ENCODE measurements at regions not wholly inside any gene's neighbourhood (a gene's known extent, or its start where the extent isn't known, plus 50 kb on each side); places are given as distances from the start of the nearest gene placed in this dataset.

DNA sequence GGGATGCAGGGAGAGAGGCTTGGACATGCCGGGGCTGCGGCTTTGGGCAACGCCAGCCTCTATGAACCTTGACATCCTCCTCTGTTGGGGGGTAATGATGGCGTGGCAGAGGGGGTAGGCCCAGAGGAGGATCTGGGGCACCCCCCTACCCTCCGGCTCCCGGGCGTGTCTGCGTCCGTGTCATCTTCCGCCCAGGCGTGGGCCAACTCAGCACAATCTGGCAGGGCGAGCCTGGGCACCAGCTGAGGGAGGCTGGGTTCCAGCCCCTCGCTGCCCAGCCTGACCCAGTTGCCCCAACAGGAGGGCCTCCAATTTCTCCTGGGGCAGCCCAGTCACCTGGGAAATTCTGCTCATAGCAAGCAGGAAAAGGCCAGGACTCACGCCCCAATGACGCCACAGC lies 62.9 kb upstream of the IL17B start:
- DNase-seq (ENCODE audit: low read depth) = no peak

DNA sequence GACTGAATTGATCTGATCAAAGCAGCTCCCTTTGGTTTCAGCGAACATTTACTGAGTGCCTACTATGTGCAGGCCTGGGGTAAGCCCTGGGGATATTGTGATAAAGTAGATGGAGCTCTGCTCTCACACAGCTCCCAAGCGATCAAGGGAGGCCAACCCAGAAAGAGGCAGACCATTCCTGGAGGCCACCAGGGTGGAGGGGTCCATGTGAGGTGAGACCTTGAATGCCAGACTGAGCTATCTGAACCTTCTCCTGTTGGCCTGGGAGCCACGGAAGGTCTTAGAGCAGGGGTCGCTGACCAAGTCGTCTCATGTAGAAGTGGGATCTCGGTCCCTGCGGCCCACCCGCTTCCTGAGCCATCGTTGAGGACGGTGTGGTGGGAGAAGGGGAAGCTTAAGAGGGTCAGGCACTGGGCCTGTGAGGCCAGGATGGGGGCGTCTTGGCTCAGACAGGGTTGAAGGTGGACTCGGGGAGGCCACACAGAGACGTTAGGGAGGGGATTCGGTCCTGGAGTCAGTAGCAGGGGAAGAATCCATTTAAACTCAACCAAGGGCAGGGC lies 62.2 kb upstream of the IL17B start:
- DNase-seq (ENCODE audit: low read depth) = no peak

DNA sequence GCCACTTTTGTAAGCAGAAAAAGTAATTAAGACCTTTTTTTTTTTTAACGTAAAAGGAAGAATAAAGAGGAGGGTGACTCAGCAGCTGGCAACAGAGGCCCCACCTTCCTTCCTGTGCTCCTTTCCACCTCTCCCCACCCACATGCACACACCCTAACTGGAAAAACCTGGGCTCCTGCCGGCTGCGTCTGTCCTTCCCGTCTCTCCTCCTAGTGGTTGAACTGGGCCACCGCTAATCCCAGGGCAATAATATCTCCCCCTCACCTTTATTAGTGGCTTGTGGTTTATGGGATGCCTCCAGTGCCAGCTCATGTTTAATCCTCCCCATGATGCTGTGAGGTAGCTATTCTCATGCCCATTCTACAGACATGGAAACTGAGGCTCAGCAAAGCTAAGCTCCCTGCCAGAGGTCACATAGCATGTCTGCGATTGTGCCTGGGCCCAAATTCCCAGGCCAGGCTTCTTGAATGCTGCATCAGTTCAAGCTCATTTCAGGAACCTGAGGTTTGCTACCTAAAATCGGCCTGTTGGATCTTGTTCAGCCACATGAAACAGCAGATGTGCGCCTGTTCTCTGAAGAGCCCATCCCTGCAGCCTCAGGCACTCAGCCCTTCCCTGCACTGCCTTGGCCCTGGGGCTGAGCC lies 60.9 kb upstream of the IL17B start:
- no peak for DNase-seq (ENCODE audit: low read depth)

DNA sequence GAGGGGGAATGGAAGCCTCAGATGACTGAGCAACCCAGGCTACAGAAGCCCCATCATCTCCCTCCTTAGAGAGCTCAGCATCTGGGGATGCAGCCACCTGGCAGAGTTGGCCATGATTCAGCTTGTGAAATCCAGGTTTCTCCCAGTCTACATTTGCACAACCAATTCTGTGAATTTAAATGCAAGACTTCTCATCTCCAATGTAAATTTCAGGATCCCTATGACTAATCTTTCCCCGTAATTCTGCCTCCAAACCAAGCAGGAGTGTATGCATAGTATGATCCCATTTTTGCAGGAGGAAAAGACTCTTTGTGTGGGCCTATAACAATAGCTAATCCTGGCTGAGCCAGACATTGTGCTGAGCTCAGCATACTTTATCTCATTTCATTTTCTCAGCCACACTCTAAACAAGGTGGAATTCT lies 59.6 kb upstream of the IL17B start:
- no peak for DNase-seq (ENCODE audit: low read depth)

DNA sequence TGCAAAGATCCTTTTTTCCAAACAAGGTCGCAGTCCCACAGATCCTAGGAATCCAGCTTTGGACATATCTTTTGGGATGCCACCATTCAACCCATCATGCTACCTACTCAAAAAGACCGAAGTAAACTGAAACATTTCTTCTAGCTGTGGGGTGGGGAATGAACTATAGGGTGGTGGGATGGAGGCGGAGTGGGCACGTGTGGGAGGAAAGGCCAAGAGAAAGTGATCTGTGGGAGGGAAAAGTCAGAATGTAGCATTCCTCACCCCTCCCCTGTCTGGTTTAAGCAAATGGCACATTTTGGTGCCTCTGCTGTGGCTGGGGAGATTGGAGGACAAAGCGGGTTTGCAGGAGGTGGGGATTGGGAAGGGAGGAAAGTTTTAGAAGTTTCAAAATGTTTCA lies 59.2 kb upstream of the IL17B start:
- DNase-seq (ENCODE audit: low read depth) = no peak

DNA sequence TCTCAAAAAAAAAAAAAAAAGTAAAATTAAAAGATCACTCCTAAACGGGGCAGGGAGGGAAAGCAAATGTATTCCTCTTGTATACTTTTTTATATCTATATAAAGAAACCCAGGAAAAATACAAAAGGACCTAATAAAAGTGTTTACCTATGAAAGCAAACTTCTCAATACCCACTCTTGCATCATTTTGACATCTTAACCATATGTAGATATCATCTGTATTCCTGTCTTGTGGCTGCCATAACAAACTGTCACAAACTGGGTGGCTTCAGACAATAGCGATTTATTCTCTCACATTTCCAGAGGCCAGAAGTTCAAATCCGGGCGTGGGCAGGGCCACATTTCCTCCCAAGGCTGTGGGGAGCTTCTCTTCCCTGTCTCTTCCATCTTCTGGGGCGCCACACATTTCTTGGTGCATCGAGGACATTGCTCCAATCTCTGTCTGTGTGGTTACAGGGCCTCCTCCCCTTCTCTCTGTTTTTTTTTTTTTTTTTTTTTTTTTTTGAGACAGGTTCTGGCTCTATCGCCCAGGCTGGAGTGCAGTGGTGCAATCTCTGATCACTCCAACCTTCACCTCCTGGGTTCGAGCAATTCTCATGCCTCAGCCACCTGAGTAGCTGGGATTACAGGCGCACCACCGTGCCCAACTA lies 58.4 kb upstream of the IL17B start:
- no peak for DNase-seq (ENCODE audit: low read depth)

DNA sequence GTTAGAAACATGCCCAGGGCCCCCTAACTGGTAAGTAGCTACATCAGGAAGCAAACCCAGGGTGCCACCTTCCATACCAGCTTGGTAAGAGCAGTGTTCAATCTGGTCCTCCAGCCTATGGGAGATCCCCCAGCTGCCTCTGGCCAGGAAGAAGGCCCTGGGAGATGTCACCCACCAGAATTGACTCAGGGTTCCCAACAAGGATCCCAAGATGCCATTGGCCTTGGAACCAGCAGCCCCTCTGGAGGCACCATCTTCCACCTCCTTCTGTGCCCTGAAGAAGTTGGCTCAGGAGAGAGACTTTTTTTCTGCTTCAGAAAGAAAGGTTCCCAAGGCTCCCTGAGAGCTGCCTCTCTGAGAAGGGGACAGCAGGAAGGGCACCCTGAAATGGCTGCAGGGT lies 56.6 kb upstream of the IL17B start:
- no peak for DNase-seq (ENCODE audit: low read depth)

DNA sequence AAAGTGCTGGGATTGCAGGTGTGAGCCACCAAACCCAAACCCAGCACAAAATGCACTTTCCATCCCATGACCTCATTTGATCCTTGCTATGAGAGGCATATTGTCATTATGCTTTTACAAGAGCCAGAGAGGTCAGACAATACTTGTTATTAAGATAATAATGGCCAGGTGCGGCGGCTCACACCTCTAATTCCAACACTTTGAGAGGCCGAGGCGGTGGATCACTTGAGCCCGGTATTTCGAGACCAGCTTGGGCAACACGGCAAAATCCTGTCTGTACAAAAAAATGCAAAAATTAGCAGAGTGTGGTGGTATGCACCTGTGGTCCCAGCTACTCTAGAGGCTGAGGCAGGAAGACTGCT lies 55.9 kb upstream of the IL17B start:
- DNase-seq (ENCODE audit: low read depth) = no peak

DNA sequence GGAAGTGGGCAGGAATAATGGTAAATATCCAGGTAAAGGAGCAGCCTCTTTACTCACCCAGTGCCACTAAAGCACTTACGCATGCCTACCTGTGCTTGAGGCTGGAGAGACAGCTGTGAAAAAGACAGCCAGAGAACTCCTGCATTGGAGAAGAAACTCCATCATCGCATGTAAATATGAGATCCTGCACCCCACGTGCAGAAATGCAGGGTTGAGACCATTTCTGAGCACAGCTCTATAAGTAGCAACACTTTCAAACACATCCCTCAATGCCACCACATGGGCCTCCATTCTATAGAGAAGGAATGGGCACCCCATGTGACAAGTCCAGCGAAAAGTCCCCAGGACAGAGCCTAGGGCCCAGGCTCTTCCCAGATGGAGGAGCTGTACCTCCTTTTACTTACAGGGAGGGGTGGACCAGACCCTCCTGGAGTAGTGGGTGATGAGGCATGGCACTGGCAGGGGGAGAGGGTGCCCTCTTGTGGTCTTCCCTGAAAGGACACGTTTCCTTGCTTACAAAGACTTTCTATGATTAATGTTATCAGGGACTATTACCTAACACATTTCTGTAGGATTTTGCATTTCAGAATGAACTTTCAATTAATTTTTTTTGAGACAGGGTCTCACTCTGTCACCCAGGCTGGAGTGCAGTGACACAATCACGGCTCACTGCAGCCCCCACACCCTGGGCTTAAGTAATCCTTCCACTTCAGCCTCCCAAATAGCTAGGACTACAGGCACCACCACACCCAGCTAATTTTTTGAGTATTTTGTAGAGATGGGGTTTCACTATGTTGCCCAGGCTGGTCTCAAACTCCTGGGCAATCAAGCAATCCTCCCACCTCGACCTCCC lies 55.3 kb upstream of the IL17B start:
- peak; percentile 42 for DNase-seq (ENCODE audit: low read depth)

DNA sequence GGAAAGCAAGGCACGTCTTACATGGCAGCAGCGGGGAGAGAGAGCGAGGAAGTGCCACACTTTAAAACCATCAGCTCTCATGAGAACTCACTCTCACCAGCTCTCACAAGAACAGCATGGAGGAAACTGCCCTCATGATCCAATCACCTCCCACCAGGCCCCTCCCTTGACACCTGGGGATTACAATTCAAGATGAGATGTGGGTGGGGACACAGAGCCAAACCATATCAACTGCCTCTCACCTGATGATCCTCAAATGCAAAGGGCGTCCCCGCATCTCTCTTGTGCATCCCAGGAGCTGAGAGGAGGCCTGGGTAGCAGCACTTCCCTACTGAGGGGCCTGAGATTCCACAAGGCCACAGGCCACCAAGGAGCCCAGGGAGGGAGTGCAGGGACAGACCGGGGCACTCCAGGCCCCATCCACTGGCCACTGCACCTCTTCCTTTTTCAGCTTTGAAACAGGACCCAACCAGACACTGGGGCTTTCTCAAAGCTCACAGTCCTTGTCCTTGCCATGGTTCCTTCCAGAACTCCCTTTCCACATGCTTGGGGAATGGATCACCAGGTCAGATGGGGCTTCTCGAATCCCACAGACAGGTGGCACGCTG lies 54.5 kb upstream of the IL17B start:
- no peak for DNase-seq (ENCODE audit: low read depth)

DNA sequence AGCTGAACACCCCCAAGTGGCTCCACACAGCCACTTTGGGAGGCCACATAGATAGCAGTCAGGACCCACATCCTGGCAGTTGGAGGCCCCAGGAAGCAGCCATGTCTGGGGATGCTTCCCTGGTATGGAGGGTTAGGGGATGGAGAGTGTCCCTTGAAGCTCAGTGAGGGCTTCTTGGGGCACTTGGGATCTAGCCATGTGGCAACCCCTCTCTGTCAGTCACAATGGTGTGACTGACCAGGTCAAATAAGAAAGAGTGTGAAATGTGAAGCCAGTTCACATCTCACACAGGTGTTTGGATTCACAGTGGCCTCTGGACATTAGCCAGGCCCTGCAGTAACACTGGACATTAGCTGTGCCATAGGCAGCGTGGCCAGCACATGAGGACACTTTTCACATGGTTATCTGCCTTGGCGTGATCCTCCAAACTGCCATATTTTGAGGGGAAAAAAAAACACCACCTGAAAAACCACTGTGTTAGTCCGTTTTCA lies 53.9 kb upstream of the IL17B start:
- no peak for DNase-seq (ENCODE audit: low read depth)

DNA sequence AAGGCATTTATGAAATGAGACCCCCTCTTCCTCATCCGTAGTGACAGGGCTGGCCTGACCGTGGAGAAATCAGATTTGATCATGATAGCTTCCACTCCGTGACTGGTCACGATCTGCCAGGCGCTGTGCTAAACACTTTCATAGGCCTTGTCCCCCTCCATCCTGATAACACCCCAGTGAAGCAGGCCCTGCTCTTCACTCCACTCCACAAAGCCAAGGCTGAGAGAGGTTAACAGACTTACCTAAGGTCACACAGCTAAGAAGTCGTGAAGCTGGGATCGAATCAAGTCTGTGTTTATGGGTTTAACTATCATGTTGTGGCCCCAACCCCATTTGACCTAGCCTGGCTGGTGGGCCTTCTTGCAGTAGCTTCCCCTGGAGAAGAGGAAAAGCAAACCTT lies 53.3 kb upstream of the IL17B start:
- no peak for DNase-seq (ENCODE audit: low read depth)

DNA sequence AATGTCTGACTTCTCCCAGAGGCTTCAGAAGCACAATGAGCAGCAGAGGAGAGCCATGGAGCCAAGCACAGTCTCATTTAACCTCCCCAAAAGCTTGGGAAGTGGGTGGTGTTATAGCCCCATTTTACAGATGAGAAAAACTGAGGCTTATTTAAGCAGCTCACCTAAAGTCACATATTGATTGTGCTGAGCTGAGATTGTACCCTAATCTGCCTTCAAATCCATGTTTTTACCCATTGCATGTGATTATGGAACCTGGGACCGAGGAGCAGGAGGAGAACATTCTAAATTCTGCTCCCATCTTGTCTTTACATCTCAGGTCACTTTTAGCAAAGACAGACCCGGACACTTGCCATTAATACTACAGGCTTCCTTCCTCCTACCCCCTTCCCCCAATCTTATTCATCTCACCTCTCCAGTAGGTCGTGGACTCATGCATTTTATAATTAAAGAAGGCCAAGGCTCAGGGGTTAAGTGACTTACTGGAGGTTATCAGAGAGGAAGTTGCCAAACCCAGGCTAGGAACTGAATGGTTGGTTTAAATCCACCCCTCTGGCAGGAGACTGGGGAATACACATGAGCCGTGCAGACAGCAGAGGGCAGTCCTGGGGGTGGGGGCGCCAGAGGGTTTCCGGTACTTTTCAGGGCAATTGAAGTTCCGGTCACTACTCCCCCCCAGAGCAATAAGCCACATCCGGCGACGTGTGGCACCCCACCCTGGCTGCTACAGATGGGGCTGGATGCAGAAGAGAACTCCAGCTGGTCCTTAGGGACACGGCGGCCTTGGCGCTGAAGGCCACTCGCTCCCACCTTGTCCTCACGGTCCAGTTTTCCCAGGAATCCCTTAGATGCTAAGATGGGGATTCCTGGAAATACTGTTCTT lies 51.0 kb upstream of the IL17B start:
- DNase-seq (ENCODE audit: low read depth) = no peak
